ENCODE measurements at regions not wholly inside any gene's neighbourhood (a gene's known extent, or its start where the extent isn't known, plus 50 kb on each side); places are given as distances from the start of the nearest gene placed in this dataset.

- Histone ChIP-seq H3K4me3 (ENCODE audit: low read length) (no peak overlapping the region), H3K4me1 (ENCODE audit: control insufficient read depth, low read length) (no peaks in the 10 kb centered on the region)
- TF ChIP-seq, protein P1, sequence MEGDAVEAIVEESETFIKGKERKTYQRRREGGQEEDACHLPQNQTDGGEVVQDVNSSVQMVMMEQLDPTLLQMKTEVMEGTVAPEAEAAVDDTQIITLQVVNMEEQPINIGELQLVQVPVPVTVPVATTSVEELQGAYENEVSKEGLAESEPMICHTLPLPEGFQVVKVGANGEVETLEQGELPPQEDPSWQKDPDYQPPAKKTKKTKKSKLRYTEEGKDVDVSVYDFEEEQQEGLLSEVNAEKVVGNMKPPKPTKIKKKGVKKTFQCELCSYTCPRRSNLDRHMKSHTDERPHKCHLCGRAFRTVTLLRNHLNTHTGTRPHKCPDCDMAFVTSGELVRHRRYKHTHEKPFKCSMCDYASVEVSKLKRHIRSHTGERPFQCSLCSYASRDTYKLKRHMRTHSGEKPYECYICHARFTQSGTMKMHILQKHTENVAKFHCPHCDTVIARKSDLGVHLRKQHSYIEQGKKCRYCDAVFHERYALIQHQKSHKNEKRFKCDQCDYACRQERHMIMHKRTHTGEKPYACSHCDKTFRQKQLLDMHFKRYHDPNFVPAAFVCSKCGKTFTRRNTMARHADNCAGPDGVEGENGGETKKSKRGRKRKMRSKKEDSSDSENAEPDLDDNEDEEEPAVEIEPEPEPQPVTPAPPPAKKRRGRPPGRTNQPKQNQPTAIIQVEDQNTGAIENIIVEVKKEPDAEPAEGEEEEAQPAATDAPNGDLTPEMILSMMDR (IDR thresholded peaks at IDR 0.05; ENCODE audit: low read depth, low read length, poor library complexity, severe bottlenecking), result no peak
- TF ChIP-seq EZH2phosphoT487 (IDR thresholded peaks at IDR 0.05; ENCODE audit: borderline replicate concordance, low read length), result no peak
These were observed 225.1 kb downstream of the TM9SF2 start for GRCh38 chr13:99726282-99726894.

GRCh38 chr13:99725644-99726043 is 224.4 kb downstream of the TM9SF2 start:
- TF ChIP-seq, protein P1 (IDR thresholded peaks at IDR 0.05; ENCODE audit: low read depth, low read length, poor library complexity, severe bottlenecking), result no peak
- TF ChIP-seq EZH2phosphoT487 (IDR thresholded peaks at IDR 0.05; ENCODE audit: borderline replicate concordance, low read length), result no peak
- no peaks in the 10 kb centered on the region for H3K36me3 ChIP-seq (ENCODE audit: control insufficient read depth, low read length)
- no peaks in the 10 kb centered on the region for H3K9me3 ChIP-seq (ENCODE audit: control insufficient read depth, insufficient read depth, low read length)
- H3K4me3 ChIP-seq (ENCODE audit: low read length), result no peak overlapping the region
- no peaks in the 10 kb centered on the region for H3K27me3 ChIP-seq (ENCODE audit: control insufficient read depth, low read length)
- no peak overlapping the region for H3K4me2 ChIP-seq (ENCODE audit: low read length)
- H3F3A ChIP-seq (ENCODE audit: control insufficient read depth, insufficient read depth), result no peaks in the 10 kb centered on the region
- H3K4me1 ChIP-seq (ENCODE audit: control insufficient read depth, low read length), result no peaks in the 10 kb centered on the region
- H3K9me2 ChIP-seq (replicated peaks; ENCODE audit: control insufficient read depth, low read length), result no peaks in the 10 kb centered on the region
- H3K79me2 ChIP-seq (ENCODE audit: control insufficient read depth, low read length), result no peaks in the 10 kb centered on the region
- H4K20me1 ChIP-seq (ENCODE audit: control insufficient read depth, insufficient read depth, low read depth, low read length), result no peaks in the 10 kb centered on the region
- H3K27ac ChIP-seq (ENCODE audit: low read depth, low read length), result no peak overlapping the region

More at GRCh38 chr13:99726282-99726894, 225.1 kb downstream of the TM9SF2 start:
- Histone ChIP-seq H3K79me2 (ENCODE audit: control insufficient read depth, low read length) (no peaks in the 10 kb centered on the region), H3K27ac (ENCODE audit: low read depth, low read length) (no peak overlapping the region), H3F3A (ENCODE audit: control insufficient read depth, insufficient read depth) (no peaks in the 10 kb centered on the region), H4K20me1 (ENCODE audit: control insufficient read depth, insufficient read depth, low read depth, low read length) (no peaks in the 10 kb centered on the region), H3K9me3 (ENCODE audit: control insufficient read depth, insufficient read depth, low read length) (no peaks in the 10 kb centered on the region), H3K9me2 (replicated peaks; ENCODE audit: control insufficient read depth, low read length) (no peaks in the 10 kb centered on the region), H3K27me3 (ENCODE audit: control insufficient read depth, low read length) (no peaks in the 10 kb centered on the region), H3K4me2 (ENCODE audit: low read length) (no peak overlapping the region), H3K36me3 (ENCODE audit: control insufficient read depth, low read length) (no peaks in the 10 kb centered on the region)

DNA sequence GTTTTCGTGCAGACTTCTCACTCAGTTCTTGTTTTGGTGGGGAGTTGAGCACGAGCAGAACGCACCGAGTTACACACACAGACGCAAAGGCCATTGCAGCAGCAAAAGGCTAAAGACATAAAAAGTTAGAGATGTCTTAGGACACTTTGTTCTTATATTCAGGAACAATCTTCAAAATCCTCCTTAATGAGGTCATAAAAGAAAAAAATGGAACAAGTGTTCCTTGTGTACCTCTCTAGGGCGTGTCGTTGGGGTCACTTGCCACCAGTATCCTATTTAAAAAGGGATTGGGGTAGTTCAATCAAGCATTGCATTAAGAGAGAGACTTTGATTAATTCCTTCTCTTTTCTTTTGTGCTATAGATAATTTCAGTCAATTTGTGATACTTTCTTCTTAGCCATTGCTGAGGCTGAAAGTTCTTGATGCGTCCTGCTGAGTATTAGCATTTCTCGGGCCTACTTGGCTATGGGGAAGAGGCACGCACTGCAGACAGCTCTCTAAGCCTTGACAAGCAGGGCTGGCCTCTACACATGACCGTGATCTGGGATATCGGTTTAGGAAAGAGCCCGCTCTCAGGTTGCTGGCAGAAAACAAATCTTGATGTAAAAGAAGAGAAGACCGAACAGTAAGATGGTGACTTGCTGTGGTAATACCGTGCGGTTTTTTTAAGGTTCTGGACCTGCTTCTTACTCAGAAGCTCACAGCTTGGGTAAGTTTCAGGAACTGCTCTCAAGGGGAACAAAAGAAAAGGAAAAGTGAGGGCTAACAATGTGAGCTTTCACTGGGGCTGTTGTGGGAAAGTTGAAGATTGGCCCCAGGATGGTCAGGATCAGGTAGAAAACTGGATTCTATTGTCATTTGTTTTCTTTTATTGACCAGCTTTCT is 223.6 kb downstream of the TM9SF2 start:
- no peaks in the 10 kb centered on the region for H3F3A ChIP-seq (ENCODE audit: control insufficient read depth, insufficient read depth)
- TF ChIP-seq, protein P1 (IDR thresholded peaks at IDR 0.05; ENCODE audit: low read depth, low read length, poor library complexity, severe bottlenecking), result no peak
- TF ChIP-seq EZH2phosphoT487 (IDR thresholded peaks at IDR 0.05; ENCODE audit: borderline replicate concordance, low read length), result no peak
- H3K9me2 ChIP-seq (replicated peaks; ENCODE audit: control insufficient read depth, low read length), result no peaks in the 10 kb centered on the region
- no peaks in the 10 kb centered on the region for H3K27me3 ChIP-seq (ENCODE audit: control insufficient read depth, low read length)
- H3K4me2 ChIP-seq (ENCODE audit: low read length), result no peak overlapping the region
- H3K36me3 ChIP-seq (ENCODE audit: control insufficient read depth, low read length), result no peaks in the 10 kb centered on the region
- no peaks in the 10 kb centered on the region for H3K4me1 ChIP-seq (ENCODE audit: control insufficient read depth, low read length)
- no peaks in the 10 kb centered on the region for H4K20me1 ChIP-seq (ENCODE audit: control insufficient read depth, insufficient read depth, low read depth, low read length)
- no peaks in the 10 kb centered on the region for H3K9me3 ChIP-seq (ENCODE audit: control insufficient read depth, insufficient read depth, low read length)
- no peak overlapping the region for H3K4me3 ChIP-seq (ENCODE audit: low read length)
- no peak overlapping the region for H3K27ac ChIP-seq (ENCODE audit: low read depth, low read length)
- H3K79me2 ChIP-seq (ENCODE audit: control insufficient read depth, low read length), result no peaks in the 10 kb centered on the region
